ENCODE measurements at regions not wholly inside any gene's neighbourhood (a gene's known extent, or its start where the extent isn't known, plus 50 kb on each side); places are given as distances from the start of the nearest gene placed in this dataset.

DNA sequence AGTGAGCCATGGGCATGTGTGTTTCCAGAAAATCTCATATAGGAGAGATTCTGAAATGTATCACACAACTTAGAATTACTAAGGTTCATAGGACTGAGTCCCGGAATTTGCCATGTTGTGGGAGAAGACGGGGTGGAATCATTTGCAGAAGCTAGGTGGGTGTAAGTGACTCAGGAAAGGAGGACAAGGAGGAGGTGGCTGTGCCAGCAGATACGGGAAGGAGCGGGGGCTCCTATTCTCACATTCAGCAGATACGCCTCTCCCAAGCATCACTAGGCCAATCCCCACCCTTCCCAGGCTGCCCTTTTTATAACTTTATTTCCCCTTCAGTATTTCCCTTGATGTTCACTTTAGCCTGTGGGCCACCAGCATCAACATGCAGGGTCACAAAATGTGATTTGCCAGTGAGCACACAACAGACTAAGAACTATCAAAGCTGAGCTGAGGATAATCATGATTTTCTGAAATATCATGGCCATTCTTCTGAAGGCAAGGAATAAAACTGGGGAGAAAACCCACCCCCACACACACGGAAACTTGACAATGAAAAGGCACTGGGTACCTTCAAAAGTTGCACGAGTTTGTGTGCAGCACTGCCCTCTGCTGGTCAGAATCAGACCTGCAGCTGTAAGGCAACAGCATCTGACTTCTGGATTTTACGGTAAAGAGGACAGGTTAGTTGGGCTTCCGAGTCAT is 133.2 kb downstream of the MTX3 start:
- TF ChIP-seq, protein P1, sequence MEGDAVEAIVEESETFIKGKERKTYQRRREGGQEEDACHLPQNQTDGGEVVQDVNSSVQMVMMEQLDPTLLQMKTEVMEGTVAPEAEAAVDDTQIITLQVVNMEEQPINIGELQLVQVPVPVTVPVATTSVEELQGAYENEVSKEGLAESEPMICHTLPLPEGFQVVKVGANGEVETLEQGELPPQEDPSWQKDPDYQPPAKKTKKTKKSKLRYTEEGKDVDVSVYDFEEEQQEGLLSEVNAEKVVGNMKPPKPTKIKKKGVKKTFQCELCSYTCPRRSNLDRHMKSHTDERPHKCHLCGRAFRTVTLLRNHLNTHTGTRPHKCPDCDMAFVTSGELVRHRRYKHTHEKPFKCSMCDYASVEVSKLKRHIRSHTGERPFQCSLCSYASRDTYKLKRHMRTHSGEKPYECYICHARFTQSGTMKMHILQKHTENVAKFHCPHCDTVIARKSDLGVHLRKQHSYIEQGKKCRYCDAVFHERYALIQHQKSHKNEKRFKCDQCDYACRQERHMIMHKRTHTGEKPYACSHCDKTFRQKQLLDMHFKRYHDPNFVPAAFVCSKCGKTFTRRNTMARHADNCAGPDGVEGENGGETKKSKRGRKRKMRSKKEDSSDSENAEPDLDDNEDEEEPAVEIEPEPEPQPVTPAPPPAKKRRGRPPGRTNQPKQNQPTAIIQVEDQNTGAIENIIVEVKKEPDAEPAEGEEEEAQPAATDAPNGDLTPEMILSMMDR (IDR thresholded peaks at IDR 0.05): peak; percentile 96
- Mint-ChIP-seq H3K9me3 (no peaks in the 10 kb centered on the region), H3K4me1 (ENCODE audit: low read depth) (peaks cover 4% of the 10 kb centered on the region), H3K4me3 (no peak overlapping the region), H3K27me3 (peaks cover 6% of the 10 kb centered on the region), H3K27ac (no peak overlapping the region), H3K36me3 (ENCODE audit: low read depth) (no peaks in the 10 kb centered on the region)
- DNase-seq (peak; percentile 58 to 86 (median 77)), ATAC-seq (ENCODE audit: poor library complexity) (peak; percentile 65)
- CTCF ChIA-PET: interaction anchor here (0.7 to 1.2 kb wide), 9 partner anchors 11 to 833 kb away, joined by 3 to 8 read pairs (median 4); no protein-coding TSS in a partner anchor
- no peaks in the 10 kb centered on the region for H3K4me1 ChIP-seq (ENCODE audit: insufficient read depth, low read length)
- intact Hi-C loops (cut with DNase I, micrococcal nuclease): loop anchor here (1.0 to 5.0 kb wide), 4 partner anchors 155 to 836 kb away; no protein-coding TSS in a partner anchor
- POLR2A ChIA-PET: no interaction called here
- no peak overlapping the region for H3K4me3 ChIP-seq (ENCODE audit: low read length)
- H3K27me3 ChIP-seq (ENCODE audit: control insufficient read depth in 1 of 2, insufficient read depth in 2 of 2, low read length in 2 of 2): peaks cover 0 to 3% of the 10 kb centered on the region in 2 experiments
- H3K27ac ChIP-seq (ENCODE audit: low read depth in 1 of 2, low read length in 2 of 2): no peak overlapping the region
- H3K36me3 ChIP-seq (ENCODE audit: insufficient read depth, low read length): no peaks in the 10 kb centered on the region
- H3K9me3 ChIP-seq (ENCODE audit: control insufficient read depth in 1 of 2, insufficient read depth in 1 of 2, low read length in 2 of 2): no peaks in the 10 kb centered on the region

DNA sequence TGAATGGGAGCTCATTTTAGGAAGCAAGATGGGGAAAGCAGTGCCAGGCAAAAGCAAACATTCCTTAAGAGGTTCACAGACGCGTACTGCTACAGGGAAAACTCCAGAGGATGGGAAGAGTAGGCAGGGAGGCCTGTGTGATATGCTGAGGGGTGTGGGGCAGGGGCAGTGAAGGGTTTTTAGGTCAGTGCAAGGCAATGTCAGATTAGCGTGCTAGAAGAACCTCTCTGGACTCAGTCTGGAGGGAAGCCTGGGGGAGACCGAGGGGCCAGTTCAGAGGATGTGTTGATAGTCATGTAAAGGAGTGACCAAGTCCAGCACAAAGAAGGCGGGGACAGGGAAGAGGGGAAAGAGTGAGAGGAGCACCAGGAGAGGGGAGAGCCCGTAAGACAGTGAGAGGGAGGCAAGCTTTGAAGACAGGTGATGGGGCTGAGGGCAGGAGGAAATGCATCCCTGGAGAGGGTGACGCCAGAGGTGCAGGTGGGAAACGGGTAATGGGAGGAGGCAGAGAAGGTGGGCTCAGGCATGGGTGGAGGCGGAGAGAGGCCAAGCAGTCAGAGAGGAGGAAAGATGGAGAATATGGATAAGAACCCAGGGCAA is 134.5 kb downstream of the MTX3 start:
- TF ChIP-seq, protein P1 (IDR thresholded peaks at IDR 0.05): no peak
- no peak overlapping the region for H3K27ac ChIP-seq (ENCODE audit: low read depth in 1 of 2, low read length in 2 of 2)
- H3K27ac Mint-ChIP-seq: no peak overlapping the region
- H3K36me3 Mint-ChIP-seq (ENCODE audit: low read depth): no peaks in the 10 kb centered on the region
- H3K9me3 Mint-ChIP-seq: no peaks in the 10 kb centered on the region
- no peaks in the 10 kb centered on the region for H3K36me3 ChIP-seq (ENCODE audit: insufficient read depth, low read length)
- H3K4me3 Mint-ChIP-seq: no peak overlapping the region
- H3K4me3 ChIP-seq (ENCODE audit: low read length): no peak overlapping the region
- no peaks in the 10 kb centered on the region for H3K4me1 ChIP-seq (ENCODE audit: insufficient read depth, low read length)
- POLR2A ChIA-PET: no interaction called here
- H3K9me3 ChIP-seq (ENCODE audit: control insufficient read depth in 1 of 2, insufficient read depth in 1 of 2, low read length in 2 of 2): no peaks in the 10 kb centered on the region
- H3K27me3 ChIP-seq (ENCODE audit: control insufficient read depth in 1 of 2, insufficient read depth in 2 of 2, low read length in 2 of 2): peaks cover 0 to 3% of the 10 kb centered on the region in 2 experiments
- peaks cover 4% of the 10 kb centered on the region for H3K4me1 Mint-ChIP-seq (ENCODE audit: low read depth)
- CTCF ChIA-PET: no interaction called here
- ATAC-seq (ENCODE audit: poor library complexity) (no peak), DNase-seq (no peak)
- peaks cover 6% of the 10 kb centered on the region for H3K27me3 Mint-ChIP-seq
- intact Hi-C loops (cut with DNase I, micrococcal nuclease): loop anchor here (5.0 kb wide), 2 partner anchors 451 to 834 kb away; no protein-coding TSS in a partner anchor

DNA sequence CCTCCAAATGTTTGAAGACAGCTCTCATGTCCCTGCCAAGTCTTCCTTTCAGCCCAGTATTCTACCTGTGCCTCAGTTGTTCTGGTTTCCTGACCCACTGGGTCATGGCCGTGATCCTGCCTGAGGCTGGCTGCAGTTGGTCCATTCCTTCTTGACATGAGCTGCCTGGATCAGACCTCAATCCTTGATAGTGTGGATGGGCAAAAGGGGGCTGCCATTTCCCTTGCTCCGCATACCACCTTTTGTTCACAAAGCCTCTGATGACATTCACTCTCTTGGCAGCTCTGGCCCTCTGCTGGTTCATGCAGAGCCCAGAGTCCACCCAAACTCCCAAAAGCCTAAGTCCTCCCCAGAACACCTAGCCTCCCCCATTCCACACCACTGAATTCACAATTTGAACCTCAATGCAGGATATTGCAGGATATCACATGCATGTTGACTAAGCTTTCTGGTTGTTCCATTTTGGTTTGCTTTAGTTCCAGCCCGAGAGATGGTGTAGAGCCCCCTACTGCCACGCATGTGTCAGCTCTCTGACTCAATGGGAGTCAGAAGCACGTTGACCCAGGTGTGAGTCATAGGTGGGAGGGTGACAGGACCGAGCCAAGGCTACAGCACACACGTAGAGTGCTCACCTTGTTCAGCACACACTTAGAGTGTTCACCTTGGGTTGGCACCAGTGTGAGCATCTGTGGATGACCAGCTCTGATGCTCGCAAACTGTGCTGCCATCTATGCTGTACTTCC is 137.2 kb downstream of the MTX3 start:
- POLR2A ChIA-PET: no interaction called here

More for the DNA sequence above, 137.2 kb downstream of the MTX3 start:
- Histone ChIP-seq H3K36me3 (ENCODE audit: insufficient read depth, low read length) (no peaks in the 10 kb centered on the region), H3K27me3 (ENCODE audit: control insufficient read depth in 1 of 2, insufficient read depth in 2 of 2, low read length in 2 of 2) (no peaks in the 10 kb centered on the region), H3K9me3 (ENCODE audit: control insufficient read depth in 1 of 2, insufficient read depth in 1 of 2, low read length in 2 of 2) (no peaks in the 10 kb centered on the region), H3K27ac (ENCODE audit: low read depth in 1 of 2, low read length in 2 of 2) (no peak overlapping the region), H3K4me3 (ENCODE audit: low read length) (no peak overlapping the region), H3K4me1 (ENCODE audit: insufficient read depth, low read length) (no peaks in the 10 kb centered on the region)
- TF ChIP-seq, protein P1 (IDR thresholded peaks at IDR 0.05): no peak
- intact Hi-C loops (cut with DNase I, micrococcal nuclease): no loop called here
- Mint-ChIP-seq H3K4me3 (no peak overlapping the region), H3K36me3 (ENCODE audit: low read depth) (no peaks in the 10 kb centered on the region), H3K9me3 (no peaks in the 10 kb centered on the region), H3K27me3 (peaks cover 12% of the 10 kb centered on the region), H3K27ac (no peak overlapping the region), H3K4me1 (ENCODE audit: low read depth) (peaks cover 4% of the 10 kb centered on the region)
- CTCF ChIA-PET: no interaction called here
- ATAC-seq (ENCODE audit: poor library complexity) (no peak), DNase-seq (no peak)
